NCI-H1436 treated with DMSO at 0.1 percent for 48 hours (cell line): ENCODE measurements at regions not wholly inside any gene's neighbourhood (a gene's known extent, or its start where the extent isn't known, plus 50 kb on each side); places are given as distances from the start of the nearest gene placed in this dataset.
"Not testable (repeated sequence)": the region's sequence is repeated elsewhere in the genome, so short reads cannot be mapped to it uniquely, and the experiment has no call there.

Experiments
- DNase-seq: peaks from one replicate; lab custom pipeline; 2025; lab: John Stamatoyannopoulos, UW

GRCh38 chr7:114364151-114364550, 50.5 kb upstream of the FOXP2 start:
- DNase-seq, result no peak

GRCh38 chr7:114363292-114363691, 51.3 kb upstream of the FOXP2 start:
- no peak for DNase-seq

- no peak for DNase-seq
Observed at GRCh38 chr7:114358911-114359310, 55.7 kb upstream of the FOXP2 start.

- no peak for DNase-seq
Observed at GRCh38 chr7:114356133-114356532, 58.5 kb upstream of the FOXP2 start.

- no peak for DNase-seq
Observed at GRCh38 chr7:114354306-114354705, 60.3 kb upstream of the FOXP2 start.

GRCh38 chr7:114345494-114345893, 69.1 kb upstream of the FOXP2 start:
- DNase-seq, result no peak

- no peak for DNase-seq
Observed at GRCh38 chr7:114343949-114344708, 70.5 kb upstream of the FOXP2 start.

- no peak for DNase-seq
Observed at GRCh38 chr7:114342431-114343179, 72.0 kb upstream of the FOXP2 start.

- no peak for DNase-seq
Observed at GRCh38 chr7:114341648-114342047, 73.0 kb upstream of the FOXP2 start.

GRCh38 chr7:114334989-114335388, 79.6 kb upstream of the FOXP2 start:
- DNase-seq, result no peak

GRCh38 chr7:114329458-114329857, 85.2 kb upstream of the FOXP2 start:
- not testable (repeated sequence) for DNase-seq

- DNase-seq, result no peak
Observed at GRCh38 chr7:114317450-114318098, 97.0 kb upstream of the FOXP2 start.

GRCh38 chr7:114312649-114313048, 102.0 kb upstream of the FOXP2 start:
- no peak for DNase-seq

GRCh38 chr7:114310345-114311110, 104.1 kb upstream of the FOXP2 start:
- no peak for DNase-seq

- no peak for DNase-seq
Observed at GRCh38 chr7:114309729-114310128, 104.9 kb upstream of the FOXP2 start.

- no peak for DNase-seq
Observed at GRCh38 chr7:114303301-114303700, 111.3 kb upstream of the FOXP2 start.

- DNase-seq, result no peak
Observed at GRCh38 chr7:114302858-114303257, 111.8 kb upstream of the FOXP2 start.

GRCh38 chr7:114298011-114298410, 116.6 kb upstream of the FOXP2 start:
- no peak for DNase-seq

- no peak for DNase-seq
Observed at GRCh38 chr7:114297121-114297520, 117.5 kb upstream of the FOXP2 start.

- no peak for DNase-seq
Observed at GRCh38 chr7:114295522-114295921, 119.1 kb upstream of the FOXP2 start.

GRCh38 chr7:114294036-114294435, 120.6 kb upstream of the FOXP2 start:
- DNase-seq, result no peak
